GM12878 (cell line): ENCODE measurements at regions not wholly inside any gene's neighbourhood (a gene's known extent, or its start where the extent isn't known, plus 50 kb on each side); places are given as distances from the start of the nearest gene placed in this dataset.

Experiments used
- MLLT1 ChIP-seq: fragments of 450-650 bp; IDR thresholded peaks from 2 replicates; pipeline ENCODE4 v1.6.1; 2016; ENCODE audit warnings: mild to moderate bottlenecking
- ZBED1 ChIP-seq: IDR thresholded peaks from 2 replicates; pipeline ENCODE4 v1.6.1; 2016; ENCODE audit warnings: borderline replicate concordance

DNA sequence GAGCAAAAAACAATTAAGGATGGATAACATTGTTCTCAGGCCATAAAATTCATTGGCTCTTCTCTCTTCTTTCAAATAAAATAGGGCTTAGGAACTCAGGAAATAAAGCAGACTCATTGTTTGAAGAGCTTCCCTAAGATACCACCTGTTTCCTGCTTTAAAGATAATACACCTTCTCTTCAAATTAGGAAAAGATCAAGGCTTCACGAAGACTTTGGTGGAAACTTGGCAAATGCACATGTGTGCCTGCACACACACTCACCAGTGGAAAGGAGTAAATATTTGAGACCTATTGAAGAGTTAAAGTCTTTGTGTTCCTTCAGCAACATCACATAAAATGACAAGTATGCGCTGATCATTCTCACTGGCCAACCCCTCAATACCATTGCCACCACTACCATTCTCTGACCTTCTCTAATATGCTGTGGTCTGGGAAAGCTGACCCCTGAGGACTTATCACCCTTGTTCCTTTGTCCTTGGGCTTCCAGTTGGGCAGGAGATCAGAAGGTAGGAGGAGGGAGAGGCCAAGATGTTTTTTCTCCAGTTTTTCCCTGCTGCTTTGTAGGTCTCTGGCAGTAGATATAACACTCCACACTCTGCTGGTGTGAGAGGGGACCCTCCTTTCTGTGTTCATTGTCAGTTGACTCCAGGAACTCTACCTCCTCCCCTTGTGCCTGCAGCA lies 53.5 kb upstream of the SPOPL start (continued):
- TF ChIP-seq ZBED1 (no peak), MLLT1 (no peak)
- TF ChIP-seq, all 136 proteins: peak for 0
